ENCODE measurements at regions not wholly inside any gene's neighbourhood (a gene's known extent, or its start where the extent isn't known, plus 50 kb on each side); places are given as distances from the start of the nearest gene placed in this dataset.
"Not testable (repeated sequence)": the region's sequence is repeated elsewhere in the genome, so short reads cannot be mapped to it uniquely, and the experiment has no call there.

DNA sequence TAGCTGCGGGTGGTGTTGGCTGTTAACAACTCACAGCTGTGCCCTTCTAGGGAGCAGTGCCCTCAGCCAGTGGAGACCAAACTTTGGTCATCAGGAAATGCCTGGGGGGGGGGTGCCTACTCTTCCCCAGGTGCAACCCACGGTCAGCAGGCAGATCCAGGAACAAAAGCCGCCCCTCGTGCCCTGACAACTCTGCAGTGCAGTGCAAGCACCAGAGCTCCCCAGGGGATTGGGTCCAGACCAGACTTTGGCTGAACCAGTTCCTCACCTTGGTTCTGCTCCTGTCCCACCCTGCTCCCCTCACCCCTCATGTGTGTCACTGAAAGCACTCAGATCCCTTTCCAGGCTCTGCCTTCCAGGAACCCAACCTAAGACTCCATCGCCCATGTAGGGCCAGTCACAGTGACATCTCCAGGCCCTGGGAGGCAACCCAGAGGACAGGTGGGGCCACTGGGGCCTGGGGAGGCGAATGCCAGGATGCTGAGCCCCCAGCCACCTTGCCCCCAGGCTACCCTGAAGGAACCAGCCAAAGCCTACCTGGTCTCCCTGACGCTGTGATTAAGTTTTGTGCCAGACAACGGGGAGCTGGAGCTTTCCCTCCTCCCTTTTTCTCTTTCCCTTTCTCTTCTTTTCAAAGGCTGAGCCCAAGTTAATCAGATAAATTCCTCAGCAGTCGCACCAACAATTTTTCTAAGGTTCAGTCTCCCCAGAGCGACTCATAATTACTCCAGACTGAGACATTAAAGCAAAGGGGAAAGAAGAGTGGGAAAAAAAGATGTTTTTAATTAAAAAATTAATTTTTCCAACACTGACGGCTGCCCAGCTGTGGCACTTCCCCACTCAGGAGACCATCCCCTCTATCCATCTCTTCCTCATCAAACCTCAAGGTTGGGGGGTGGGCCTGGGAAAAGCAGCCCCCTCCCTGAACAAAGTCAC, 207.5 kb upstream of the LINGO1 start:
- no peak for DNase-seq (ENCODE audit: low spot score)

DNA sequence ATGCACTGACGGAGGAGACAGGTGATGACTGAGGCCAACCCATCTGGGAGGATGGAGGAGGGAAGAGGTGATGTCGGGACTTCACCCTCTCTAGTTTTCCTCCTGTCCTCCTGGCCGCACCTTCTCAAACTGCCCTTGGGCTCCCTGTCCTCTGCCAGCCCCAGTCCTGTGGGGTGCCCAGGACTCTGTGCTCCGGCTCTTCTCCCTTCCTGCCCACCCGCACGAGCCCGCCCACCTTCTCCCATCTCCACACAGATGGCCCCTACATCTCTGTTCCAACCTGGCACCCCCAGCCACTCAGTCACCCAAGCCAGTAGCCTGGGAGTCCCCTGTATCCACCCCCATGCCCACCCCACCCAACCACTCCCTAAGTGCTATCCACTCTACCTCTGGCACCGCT, 206.7 kb upstream of the LINGO1 start:
- DNase-seq (ENCODE audit: low spot score), result no peak

DNA sequence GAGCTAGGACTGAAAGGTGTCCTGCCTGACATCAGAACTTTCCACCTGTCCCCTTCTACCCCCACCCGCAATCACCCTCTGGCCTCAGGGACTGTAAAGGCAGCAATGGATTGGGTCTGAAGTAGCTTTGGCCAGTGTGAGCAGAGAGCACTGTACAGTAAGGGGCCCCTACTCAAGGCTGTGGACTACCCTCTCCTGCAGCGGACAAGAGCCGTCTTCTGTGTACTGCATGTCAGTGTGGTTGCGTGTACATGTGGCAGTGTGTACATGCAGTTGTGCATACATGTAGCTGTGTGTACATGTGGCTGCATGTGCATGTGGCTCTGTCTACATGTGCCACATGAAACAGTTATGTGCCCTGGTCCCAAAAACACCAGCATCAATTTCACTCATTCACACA, 205.9 kb upstream of the LINGO1 start:
- no peak for DNase-seq (ENCODE audit: low spot score)

DNA sequence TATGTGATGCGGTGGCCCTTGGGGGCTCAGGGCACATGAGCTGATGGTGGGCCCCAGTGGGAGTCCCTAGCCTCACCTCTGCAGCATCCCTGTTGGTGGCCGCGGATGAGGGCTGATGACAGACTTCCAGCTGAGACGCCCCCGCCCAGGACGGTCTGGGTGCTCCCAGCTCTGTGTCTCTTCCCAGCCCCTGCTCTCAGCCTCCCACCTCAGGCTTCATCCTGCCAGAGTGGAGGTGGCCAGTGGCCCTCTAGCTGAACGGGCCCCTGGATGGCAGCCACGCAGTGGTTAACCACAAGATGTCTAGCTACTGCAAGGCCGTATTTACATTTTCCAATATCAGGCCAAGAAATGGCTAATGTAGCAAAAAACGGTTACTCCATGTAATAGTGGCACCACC, 205.3 kb upstream of the LINGO1 start:
- peak; percentile 36 for DNase-seq (ENCODE audit: low spot score)

DNA sequence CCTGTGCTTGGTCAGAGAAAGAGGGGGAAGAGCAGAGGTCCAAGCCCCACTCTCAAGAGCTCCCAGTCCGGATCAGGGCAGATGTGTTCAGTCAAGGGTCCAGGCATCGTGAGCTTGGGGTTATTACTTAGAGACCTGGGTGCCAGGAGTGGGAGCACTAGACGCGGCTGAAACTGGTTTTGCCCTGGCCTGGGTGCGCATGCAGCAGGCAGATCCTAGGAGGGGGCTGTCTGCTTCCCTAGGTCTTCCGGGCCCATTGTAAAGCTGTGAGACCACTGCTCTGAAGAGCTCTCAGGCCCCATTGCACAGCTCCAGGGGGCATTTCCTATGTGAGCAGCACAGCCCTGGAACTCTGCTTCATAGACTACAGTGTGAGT, 204.9 kb upstream of the LINGO1 start:
- DNase-seq (ENCODE audit: low spot score), result no peak

DNA sequence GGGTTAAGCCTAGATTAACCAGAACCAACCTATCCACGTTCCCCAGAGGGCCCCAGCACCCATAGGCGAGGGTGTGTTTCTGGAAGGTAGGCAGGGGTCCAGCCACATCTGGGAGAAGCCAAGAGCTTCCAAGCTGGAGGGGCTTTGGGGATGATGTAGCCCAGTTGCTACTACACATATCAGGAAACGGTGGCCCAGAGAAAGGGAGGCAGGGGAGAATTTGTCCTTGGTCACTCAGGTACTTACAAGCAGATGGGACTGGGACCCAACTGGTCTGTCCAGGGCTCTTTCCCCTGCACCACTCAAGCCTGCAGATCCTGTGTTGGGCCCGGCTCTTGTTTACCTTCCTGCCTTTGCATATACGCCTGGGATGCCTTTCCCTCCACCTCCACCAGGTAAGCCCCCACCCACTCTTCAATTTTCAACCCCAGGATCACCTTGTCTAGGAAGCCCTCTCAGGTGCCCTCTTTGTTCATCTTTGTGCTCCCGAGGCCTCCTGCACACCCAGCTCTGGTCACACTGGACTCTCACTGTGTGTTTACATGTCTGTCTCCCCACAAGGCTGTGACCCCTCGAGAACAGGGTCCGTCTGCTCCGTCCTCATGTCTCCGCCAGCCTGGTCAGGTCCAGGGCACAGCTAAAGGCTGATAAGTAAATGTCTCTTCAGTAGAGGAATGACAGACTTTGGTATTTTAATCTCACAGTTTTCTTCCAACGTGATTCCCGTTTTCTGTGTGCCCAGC, 204.4 kb upstream of the LINGO1 start:
- no peak for DNase-seq (ENCODE audit: low spot score)

DNA sequence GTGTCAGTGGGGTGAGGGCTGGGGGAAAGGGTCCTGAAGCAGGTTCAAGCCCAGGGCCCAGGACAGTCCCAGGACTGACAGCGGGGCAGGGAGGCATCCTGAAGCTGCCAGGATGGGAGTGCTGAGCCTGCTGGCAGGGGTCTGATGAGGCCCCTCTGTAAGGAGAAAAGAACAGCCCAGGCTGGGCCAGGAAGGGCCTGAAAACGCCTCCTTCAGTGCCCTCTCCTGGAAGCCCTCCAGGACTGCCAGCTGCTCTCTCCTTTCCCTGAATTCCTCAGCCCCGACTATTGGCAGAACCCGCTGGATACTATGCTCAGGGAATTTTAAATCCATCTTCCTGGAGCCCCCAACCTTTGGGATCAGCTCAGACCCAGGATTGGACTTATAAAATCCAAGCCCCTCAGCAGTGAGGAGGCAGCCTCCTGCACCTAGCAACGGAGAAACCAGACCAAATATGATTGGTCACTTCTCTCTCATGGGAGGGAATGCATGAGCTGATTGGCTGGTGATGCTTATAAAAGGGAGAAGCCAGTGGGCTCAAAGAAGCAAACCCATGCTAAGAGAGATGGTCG, 203.5 kb upstream of the LINGO1 start:
- DNase-seq (ENCODE audit: low spot score), result peak; percentile 29

DNA sequence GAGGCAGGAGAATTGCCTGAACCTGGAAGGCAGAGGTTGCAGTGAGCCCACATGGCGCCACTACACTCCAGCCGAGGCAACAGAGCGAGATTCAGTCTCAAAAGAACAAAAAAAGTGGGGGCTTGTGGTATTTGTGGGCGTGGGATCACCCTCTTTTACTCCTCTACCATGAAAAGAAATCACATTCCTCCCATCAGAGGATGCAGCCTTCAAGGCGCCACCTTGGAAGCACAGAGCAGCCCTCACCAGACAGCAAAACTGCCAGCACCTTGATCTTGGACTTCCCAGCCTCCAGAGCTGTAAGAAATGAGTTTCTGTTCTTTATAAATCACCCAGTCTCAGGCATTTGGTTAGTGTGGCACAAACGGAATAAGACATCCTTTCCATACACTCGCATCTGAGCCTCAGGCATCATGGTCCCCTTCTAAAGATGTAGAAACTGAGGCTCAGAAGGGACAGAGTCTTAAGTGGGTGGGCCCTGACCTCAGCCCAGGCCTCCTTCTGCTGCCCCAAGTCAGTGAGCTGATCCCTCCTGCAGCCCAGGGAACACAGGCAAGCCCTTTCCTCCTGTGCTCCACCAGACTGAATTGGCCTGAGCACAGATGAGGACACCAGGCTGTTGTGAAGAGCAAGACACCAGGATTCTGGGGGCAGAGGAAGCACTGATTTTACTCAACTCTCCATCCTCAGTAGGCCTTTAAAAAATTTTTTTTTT, 201.7 kb upstream of the LINGO1 start:
- no peak for DNase-seq (ENCODE audit: low spot score)

DNA sequence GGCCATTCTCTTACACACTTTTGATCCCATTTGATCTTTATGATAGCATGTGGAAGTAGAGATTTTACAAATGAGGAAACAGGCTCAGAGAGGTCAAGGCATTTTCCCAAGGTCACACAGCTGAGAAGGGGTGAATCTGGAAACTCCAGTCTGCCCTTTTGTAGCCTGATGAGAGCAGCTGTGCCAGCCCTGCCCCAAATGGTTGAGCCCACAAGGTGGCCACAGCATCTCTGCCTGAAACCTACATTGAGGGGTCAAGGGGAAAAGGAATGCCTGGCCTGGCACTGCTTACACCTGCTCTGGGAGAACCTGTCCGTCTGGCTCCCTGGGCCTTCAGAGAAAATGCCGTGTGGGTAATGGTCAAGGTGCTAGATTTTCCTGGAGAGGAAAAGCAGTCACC, 200.2 kb upstream of the LINGO1 start:
- no peak for DNase-seq (ENCODE audit: low spot score)

DNA sequence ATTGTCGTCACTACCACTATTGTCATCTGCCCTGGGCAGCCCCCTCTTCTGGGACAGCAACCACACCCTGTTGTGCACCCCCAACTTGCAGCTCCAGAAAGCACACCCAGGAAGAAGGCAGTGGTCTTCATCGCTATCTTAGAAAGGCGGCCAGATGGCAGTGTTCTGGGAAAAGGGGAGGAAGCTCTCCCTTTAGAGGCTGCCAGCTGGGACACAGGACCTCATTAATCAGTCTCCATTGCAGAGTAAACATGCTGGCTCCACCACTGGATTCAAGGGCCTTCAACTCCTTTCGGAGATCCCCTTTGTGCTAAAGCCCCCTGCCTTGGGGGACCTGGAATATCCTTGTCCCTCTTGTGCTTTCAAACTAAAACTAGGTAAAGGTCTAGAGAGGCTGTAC, 199.3 kb upstream of the LINGO1 start:
- DNase-seq (ENCODE audit: low spot score), result no peak

DNA sequence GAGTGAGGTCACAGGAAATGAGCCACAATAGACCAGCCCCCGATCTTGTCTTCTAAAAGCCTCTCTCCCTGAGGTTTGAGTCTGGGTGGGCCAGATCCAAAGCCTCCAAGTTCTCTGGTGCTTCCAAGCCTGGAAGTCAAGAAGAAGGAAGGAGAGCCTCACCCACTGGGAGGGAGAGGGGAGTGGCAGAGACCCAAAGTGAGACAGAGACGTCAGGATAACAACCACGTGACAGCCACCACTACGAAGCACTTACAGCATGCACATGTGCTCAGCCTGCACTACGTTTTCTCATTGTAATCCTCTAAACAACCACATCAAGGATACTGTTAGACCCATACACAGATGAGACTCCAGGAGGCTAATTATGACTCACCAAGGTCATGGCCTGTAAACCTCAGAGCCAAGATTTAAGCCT, 197.3 kb upstream of the LINGO1 start:
- peak; percentile 76 for DNase-seq (ENCODE audit: low spot score)

DNA sequence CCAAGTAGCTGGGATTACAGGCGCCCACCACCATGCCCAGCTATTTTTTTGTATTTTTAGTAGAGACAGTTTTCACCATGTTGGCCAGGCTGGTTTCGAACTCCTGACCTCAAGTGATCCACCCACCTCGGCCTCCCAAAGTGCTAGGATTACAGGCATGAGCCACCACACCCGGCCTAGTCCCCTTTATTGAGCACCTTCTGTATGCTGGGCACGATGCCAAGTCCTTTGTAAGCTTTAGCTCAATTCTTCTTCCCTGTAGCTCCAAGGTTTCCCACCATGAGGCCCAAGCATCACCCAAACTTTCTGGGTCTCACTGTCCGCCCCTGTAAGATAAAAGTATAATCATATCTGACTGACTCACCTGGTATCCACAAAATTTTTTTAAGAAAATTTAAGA, 196.6 kb upstream of the LINGO1 start:
- DNase-seq (ENCODE audit: low spot score), result not testable (repeated sequence)

DNA sequence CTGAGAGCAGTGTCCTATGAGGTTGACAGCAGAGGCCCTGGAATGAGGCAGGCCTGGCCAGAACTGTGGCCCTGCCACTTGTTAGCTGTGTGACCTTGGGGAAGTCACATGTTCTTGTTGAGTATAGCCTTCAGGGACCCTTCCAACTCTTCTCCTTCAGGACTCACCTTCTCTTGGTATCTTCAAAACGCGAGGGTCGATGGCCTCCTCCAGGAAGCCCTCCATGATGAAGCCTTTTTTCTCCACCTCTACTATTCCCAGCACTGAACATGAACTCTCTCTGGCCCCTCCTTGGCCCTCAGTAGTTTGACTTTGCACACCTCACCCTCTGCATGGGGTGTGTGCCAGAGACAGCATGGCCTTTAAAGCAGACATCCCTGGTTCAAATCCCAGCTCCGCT, 195.1 kb upstream of the LINGO1 start:
- DNase-seq (ENCODE audit: low spot score), result no peak

DNA sequence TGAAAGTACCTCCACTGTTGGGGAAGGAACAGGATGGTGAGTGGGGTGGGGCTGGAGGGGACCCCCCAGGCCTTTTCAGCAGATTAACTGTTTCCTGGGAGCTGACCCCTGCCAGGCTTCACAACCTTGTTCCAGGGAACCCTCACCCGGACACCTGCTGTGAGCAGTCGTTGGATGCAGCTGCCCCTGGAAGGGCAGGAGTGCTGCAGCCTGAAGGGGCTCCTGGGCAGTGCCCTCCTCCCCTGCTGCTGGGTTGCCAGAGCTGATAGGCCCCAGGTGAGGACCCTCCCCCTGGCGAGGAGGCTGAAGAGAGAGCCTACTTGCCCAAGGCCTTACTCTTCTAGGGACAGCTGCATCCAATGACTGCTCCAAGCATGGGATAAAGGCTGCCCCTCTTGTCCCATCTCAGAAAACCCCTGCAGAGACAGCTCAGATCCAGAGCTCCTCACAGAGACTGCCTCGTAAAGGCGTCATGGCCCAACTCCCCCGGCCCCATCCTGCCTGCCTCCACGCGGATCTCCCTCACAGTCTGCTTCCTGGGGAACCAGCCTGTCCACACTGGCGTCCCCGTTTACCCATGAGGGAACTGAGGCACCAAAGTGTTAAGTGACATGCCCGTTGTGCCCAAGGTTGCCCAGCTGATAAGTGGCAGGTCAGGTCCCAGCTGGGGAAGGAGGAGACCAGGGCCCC, 193.4 kb upstream of the LINGO1 start:
- DNase-seq (ENCODE audit: low spot score), result no peak

DNA sequence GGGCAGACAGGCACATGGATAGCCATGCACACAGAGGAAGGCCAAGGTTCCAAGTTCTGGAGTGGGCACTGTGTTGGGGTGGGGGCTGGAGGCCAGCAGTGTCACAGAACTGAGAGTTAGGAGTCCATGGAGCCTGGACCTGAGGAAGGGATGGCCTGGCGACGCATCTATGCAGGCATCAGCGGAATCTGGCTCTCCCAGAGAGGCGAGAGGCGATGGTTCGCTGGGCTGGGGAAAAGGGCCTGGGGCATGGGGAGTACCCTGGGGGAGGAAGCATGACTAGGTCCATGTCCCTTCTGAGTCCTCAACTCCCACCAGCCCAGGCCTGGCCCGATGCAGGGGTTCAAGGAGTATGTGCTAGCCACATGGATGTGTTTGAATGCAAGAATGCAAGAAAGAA, 192.8 kb upstream of the LINGO1 start:
- no peak for DNase-seq (ENCODE audit: low spot score)

DNA sequence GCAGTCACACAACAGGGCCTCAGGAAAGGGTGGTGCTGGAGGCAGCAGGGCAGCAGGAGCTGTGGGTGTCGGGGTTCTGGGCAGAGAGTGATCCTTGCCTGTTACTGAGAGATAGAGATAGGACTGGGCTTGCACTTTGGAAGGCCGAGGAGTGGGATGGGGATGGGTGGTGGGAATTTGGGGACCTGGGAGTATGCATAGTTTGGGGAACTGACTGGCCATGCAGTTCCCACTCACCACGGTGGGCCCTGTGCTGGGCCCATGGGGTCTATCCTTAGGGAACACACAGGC, 192.5 kb upstream of the LINGO1 start:
- DNase-seq (ENCODE audit: low spot score), result no peak

DNA sequence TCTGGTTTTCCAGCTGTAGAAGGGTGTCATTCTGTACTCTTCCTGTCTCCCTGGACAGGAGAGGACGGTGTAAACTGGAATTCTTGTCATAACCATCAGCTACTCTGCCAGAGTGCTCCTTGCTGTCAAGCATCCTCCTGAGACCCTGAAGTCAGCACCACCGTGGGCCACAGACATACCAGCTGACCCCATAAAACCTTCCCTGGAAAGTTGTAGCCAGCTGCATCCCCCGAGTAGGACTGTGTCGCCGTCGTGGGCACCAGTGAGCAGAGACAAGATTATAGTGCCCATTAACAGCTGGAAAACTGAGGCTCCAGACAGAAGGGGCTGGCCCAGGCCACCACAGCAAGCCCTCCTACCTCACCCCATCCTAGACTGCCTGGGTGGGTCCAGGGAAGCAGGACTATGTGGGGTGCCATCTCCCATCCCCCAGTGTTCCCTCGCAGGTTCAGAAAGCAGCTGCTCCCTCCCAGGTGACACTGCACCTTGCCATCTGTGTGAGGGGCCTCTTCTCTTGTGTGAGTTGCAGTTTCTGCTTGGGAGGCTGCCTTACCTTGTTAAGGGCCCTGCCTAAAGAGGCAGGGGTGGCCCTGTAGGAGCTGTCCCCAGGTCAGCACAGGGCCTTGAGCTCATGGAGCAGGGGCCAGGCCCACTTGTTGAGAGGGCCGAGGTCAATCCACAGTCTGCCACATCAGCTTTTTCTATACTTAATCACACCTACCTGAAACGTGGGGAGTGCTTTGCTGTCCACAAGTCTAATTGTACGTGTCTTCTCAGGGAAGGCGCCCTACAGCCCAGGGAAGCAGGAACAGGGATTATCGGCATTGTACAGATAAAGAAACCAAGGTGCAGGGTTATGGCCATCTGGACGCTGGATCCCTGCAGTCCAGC, 191.9 kb upstream of the LINGO1 start:
- no peak for DNase-seq (ENCODE audit: low spot score)

DNA sequence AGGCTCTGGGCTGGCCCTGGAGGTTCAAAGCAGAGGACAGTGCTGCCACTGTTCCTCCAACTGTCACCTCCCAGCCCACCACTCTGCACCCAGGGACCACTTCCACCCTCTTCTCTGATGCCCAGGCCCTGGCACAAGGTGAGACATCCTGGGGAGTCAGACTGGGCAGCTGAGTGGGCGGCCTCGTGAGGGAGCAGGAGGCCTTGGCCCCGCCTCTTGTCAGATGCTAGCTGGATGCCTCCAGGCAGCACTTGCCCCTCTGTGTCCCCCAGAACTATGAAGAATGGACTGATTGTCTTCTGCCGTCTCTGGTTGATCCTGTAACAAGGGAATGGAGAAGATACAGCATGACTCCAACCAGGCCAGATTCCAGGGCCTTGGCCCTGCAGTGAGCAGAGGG, 191.0 kb upstream of the LINGO1 start:
- no peak for DNase-seq (ENCODE audit: low spot score)

DNA sequence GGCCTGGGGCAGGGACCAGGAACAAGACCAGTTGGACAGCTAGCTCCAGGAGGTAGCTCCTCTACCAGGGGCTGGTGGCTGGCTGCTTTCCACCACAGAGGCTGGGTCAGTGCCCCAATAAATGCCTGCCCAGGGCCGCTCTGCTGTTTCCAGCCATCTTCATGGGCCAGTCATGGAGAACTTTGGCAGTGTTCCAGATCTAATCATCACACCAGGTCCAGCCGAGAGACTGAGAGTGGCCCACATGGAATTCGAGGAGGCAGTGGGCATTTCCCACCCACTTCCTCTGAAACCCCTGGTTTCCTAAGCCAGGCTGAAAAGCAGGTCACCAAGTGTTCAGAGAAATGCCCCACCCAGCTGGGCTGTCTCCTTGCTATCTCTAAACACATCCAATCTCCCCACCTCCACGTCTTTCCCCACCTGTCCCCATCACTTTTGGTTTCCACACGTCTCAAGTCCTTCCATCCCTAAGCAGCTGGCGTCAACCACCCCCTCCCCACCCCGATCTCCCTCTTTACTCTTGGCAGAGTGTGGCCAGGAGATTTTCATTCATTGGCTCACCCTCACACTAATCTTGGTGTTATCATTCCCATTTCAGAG, 190.0 kb upstream of the LINGO1 start:
- DNase-seq (ENCODE audit: low spot score), result no peak

DNA sequence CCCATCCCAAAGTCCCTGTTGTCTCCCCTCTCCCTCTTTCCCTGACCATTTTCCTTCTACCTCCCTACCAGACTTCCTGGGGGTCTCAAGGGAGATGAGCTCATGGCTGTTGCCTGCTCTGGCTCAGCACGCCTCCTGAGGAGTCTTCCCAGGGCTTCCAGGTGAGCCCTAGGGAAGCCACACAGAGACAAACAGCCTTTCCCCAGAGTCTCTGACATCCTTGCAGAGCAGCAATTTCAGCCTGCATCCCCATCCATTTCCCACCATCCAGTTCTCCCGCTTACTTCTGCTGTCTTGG, 189.2 kb upstream of the LINGO1 start:
- DNase-seq (ENCODE audit: low spot score), result no peak

Data from A172 (cell line).